ENCODE measurements at regions not wholly inside any gene's neighbourhood (a gene's known extent, or its start where the extent isn't known, plus 50 kb on each side); places are given as distances from the start of the nearest gene placed in this dataset.

- no peak for DNase-seq
Measured at GRCh38 chr13:106117640-106118039, 417.8 kb downstream of the EFNB2 start.

DNA sequence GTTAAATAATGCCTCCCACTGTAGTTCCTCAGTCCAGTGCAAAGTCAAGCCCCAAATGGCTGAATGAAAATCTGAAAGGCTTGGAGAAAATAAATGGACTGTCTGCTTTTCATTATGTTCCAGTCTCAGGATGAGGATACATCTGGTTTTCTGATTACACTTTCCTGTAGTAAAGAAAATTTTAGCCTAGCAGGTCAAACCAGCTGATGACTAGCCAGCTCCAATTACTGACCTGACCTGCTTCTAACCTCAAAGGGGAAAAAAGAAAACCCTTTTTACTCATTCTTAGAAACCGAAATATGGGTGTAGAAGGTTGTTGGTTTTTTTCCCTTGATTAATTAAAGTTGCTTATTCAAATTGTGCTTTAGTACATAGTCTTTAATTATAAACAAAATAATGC, 418.4 kb downstream of the EFNB2 start:
- no peak for DNase-seq

DNA sequence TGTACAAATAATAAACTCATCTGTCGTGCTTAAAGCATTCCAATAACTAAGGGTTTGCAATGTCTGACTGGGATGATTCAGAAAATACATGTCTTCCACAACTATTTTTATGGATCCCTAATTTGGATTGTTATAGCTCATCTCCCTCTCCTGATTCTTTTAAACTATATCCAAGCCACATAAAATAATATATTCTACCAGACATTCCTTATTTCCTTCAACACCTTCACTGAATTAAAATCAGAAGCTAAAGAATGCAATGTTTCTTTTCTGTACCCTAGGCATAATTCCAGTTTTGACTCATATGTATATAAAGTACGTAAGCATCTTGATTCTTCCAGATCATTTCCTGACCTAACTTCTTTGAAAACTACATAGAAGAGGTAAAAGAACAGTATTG, 420.4 kb downstream of the EFNB2 start:
- no peak for DNase-seq

DNA sequence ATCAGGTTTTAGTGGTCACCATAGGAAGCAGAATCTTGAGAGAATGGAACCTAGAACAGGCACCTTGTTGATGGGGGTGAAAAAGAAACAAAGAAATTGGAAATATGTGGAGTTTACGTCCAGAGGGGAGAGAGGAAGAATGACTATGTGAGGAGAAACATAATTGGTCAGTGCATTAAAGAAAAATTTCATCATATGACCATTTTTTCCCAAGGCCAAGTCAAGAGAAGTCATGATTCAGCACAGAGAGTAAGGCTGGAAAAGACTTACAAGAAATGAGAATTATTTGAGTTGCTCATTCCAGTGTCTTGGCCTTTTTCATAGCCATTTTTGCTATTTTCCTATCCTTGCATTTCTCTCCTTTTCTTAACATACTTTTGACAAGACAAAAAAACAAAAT, 421.7 kb downstream of the EFNB2 start:
- no peak for DNase-seq

GRCh38 chr13:106112191-106112590, 423.3 kb downstream of the EFNB2 start:
- no peak for DNase-seq

DNA sequence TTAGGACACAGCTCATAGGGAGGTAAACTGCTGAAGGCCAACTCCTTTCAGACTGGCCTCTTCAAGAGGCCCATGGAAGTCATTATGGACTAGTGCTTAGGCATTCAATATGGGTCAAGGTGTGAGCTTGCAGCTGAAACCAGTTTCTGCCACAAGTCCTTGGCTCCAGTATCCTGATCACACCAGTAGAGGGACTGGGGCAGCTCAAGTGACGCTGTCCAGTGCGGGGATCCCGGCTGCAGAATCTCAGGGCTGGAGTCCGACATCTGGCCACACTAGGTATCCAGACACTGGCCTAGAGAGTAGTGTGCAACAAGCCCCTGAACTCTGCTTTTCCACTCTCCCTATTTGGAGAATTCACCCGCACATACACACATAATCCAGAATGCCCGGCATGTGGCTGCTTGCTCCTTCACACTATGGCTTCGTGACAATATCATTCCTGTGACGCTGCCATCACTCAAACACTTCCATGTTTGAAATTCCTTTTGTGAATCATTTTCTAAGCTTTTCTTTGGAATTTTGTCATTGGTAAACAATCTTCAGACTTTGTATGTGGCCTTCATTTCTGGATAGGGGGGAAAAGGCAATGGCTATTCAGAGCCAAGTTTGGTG, 425.1 kb downstream of the EFNB2 start:
- DNase-seq: no peak

- DNase-seq: no peak
Measured at GRCh38 chr13:106109391-106109791, 426.1 kb downstream of the EFNB2 start.

GRCh38 chr13:106108346-106108745, 427.1 kb downstream of the EFNB2 start:
- no peak for DNase-seq

GRCh38 chr13:106107061-106107460, 428.4 kb downstream of the EFNB2 start:
- no peak for DNase-seq

DNA sequence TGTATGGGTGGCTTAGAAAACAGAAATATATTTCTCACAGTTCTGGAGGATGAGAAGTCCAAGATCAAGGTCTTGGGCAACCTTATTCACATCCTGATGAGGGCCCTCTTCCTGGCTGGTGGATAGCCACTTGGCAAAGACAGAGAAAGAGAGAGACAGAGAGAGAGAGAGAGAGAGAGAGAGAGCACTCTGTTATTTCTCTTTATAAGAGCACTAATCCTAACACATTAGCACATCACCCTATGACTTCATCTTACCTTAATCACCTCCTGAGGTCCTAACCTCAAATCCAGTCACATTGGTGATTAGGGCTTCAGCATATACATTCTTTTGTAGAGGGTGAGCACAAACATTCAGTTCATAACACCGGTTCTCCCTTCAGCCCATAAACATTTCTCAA, 430.3 kb downstream of the EFNB2 start:
- DNase-seq: no peak

GRCh38 chr13:106104281-106104901, 431.1 kb downstream of the EFNB2 start:
- no peak for DNase-seq

DNA sequence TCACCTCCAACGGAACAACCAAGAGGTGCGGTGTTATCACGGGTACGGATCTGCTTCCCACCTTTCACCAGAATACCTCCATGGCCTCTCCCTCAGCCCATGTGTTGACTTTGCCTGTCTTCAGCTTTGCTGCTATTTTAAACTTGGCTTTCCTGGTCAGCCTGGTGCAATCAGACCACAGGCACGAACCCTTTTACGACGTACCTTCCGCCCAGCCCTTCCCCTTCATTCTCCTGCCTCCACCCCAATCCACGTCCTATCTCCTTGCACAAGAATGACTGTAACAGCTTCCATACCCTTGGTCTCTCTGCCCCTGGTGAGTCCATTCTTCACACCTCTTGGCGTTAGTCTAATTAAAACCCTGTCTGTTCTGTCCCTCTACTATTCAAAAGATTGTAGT, 431.7 kb downstream of the EFNB2 start:
- no peak for DNase-seq

GRCh38 chr13:106102786-106103185, 432.7 kb downstream of the EFNB2 start:
- DNase-seq: no peak

GRCh38 chr13:106101201-106101600, 434.3 kb downstream of the EFNB2 start:
- DNase-seq: no peak

DNA sequence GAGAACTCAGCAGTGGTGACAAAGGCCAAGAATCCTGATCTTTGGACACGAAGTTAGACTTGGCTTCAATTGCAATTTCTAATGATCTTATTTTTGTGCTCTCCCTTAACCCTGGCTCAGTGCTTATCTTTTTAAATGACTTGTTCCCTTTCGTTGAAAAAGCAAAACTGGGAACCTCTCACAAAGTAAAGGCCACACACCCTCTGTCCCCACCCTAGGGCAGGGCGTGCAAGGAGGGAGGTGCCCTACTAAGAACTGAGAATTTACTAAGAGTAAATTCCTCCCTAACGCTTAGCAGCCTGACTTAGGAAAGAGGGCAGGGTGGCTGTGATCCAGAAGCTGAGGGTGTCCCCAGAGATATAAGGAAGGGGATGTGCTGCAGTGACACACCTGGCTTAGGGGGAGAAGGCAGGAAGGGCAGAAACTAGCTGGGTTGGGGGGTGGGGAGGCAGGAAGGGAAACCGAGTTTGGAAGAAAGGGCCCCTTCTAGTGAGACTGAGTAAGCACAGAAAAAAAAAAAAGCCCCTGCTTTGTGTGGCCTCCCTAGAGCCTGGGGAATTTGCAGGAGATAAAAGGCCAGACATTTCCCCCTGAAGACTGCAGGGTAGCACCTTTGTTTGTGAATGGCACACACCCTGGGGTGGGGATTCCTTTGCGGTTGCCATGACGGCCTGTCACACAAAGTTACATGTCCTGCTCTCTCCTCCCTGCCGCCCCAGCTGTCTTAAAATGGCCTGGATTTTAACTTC, 435.1 kb downstream of the EFNB2 start:
- DNase-seq: no peak

- no peak for DNase-seq
Measured at GRCh38 chr13:106099765-106100164, 435.7 kb downstream of the EFNB2 start.

- no peak for DNase-seq
Measured at GRCh38 chr13:106098778-106099177, 436.7 kb downstream of the EFNB2 start.

GRCh38 chr13:106096661-106097092, 438.8 kb downstream of the EFNB2 start:
- DNase-seq: no peak

DNA sequence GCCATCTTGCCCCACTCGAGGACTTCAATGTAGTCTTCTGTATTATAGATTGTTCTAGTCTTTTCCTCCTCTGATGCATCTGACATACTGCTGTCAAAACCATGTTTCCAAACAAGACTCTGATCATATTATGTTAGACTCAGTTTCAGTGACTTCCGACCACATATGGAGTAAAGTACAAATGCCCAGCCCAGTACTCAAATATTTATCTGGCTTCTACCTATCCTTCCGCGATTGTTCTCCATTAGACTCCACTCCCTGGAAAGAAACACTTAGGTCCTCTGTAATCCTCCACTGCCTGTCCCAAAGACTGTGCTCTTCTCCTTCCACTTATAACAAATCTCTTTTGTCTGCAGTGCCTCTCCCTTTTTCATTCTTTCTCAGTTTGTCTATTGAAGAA, 439.5 kb downstream of the EFNB2 start:
- no peak for DNase-seq

DNA sequence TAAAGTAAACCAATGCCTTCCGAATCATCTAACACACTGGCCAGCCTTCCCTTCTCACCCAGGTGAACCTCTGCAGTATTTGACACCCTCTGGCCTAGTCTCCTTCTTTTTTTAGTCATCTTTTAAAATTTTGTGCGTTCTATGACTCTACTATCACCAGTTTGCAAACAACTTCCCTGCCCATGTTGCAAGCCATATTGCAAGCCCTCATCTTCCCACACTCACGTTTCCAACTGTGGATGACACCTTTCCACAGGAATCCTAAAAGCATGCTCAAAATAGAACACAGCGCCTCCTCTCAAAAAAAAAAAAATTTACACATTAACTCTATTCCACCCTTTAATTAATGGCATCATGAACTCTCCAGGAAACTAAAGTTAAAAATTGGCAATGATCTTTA, 440.1 kb downstream of the EFNB2 start:
- DNase-seq: no peak

DNA sequence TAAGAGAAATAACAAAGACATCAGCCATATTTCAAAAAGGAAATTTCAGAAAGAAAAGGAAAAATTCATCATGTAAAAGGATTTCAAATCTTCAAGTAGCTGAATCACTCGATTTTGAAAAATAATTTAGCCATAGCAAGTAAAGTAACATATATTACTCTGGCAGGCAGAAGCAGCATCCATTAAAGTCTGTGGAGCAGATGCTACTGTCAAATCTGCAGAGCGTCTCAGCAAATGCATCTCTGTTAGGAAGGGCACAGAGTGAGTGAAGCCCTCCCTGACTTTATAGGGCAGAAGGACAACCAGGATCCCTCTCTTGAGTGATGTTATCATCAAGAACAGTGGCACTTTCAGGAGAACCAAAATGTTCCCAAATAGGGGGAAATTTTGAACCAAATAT, 445.5 kb downstream of the EFNB2 start:
- DNase-seq: no peak

GRCh38 chr13:106089261-106089980, 446.0 kb downstream of the EFNB2 start:
- no peak for DNase-seq

DNA sequence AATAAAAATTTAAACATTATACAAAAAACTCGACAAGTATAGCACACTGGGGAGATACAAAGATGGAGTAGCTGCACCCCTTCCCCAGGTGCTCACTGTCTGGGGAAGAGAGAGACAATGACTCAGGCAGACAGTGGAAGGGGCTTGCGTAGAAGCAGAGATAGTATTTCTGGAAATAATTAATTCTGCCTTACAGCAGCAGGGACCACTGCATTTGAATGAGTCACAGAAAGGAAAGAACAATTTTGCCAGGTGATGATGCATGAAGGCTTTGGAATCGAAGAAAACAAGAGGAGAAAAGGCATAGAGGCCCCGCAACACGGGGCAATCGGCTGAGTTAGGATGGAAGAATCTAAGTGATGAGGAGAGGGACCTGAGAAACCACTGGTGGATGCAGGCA, 447.4 kb downstream of the EFNB2 start:
- DNase-seq: no peak

DNA sequence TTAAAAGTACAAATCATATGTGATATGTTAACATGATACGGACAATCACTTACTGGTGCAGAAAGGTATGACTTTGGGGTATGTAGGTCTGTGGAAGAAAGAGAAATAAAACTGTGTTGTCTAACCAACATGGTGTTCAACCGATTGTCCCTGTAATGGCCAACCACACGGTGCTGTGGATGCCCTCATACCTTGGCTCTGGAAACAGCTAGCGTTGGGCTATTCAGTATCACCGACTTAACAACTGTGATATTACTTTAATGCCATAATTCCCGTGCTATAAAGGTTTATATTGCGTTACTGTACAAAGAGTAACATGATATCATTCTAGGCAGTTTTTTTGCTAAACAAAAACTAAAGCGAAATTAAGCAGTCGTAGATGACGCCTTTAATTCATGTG, 448.3 kb downstream of the EFNB2 start:
- no peak for DNase-seq

All from NCI-H345 (cell line).